GM19043 (cell line): ENCODE measurements at regions not wholly inside any gene's neighbourhood (a gene's known extent, or its start where the extent isn't known, plus 50 kb on each side); places are given as distances from the start of the nearest gene placed in this dataset.

ENCODE experiments used
- ATAC-seq: cut with Tn5 transposase; IDR thresholded peaks from one replicate; pipeline ENCODE4 v1.9.1; 2021; ENCODE audit warnings: low read depth; ENCODE audit not compliant: unreplicated experiment

- ATAC-seq = no peak
Measured at GRCh38 chr14:65866886-65867285, 454.4 kb downstream of the FUT8 start.

GRCh38 chr14:65867333-65867732 lies 454.8 kb downstream of the FUT8 start:
- no peak for ATAC-seq

DNA sequence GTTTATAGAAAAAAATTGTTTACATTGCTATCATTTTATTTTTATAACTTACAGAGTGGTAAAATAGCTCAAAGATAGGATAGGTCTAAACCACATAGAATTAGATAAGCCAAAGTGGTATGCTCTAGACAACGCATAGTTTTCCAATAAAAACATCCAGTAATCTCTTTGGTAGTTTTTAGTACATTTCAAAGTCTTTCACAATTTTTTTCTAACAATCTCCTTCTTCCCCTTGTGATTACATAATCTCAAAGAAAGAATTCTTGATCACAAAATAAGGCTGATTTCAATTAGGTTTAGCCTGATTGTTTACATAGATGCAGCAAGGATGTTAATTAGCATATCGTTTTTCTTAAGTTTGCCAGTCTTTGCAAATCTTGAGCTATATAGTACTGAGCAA lies 460.0 kb downstream of the FUT8 start:
- no peak for ATAC-seq

- no peak for ATAC-seq
Measured at GRCh38 chr14:65877166-65877565, 464.6 kb downstream of the FUT8 start.

DNA sequence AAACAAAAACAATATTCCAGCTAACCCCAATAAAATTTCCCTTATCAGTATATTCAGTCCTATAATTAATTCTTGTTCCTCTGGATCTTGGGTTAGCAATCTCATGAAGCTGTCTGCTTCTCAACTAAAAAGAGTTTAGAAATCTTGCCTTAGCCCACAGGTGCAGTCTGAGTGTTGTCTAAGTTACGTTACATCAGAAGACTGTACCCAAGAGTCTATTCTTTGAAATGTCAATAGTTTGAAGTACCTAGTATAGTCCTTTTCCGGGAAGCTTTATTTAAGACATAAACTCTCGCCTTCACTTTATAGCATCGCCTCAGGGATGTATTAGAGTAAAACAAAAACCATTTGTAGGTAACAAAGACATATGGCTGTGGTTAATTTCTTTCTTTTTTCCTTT lies 465.1 kb downstream of the FUT8 start:
- no peak for ATAC-seq

DNA sequence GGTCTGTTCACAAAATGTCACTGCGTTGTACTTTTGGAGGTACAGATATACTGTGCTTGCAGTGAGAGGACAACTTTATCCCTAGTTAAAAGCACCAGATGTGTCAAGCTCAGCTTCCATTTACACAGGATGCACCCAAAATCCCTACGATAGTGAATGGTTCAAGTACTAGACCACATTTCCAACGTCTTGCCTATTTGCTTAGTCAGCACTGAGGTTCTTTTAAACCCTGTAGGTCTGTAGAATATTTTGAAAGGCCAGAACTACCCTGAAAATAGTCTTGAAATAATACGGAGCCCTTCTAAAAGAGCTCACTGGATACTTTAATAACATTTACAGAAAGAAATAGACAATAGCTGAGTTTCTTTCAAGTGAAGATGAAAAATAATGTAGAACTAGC lies 466.1 kb downstream of the FUT8 start:
- ATAC-seq = no peak

- peak; percentile 71 for ATAC-seq
Measured at GRCh38 chr14:65879248-65880009, 466.9 kb downstream of the FUT8 start.

DNA sequence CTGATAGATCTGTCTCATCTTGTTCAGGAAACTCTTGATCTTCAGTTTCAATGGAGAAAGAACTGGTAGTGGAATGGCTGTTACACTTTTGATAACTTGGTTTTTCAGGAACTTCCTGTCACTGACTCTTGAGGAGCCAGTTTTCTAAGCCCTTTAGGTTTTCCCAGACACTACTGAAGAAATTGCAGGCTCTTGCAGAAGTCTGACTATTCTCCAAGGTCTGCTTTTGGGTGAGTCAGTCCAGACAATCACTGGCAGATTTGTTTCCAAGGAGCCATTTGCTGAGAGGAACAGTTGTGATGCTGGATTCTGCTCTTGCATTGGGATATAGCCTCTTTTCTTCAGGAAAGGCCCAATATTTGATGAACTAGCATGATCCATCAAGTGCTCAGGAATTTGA lies 468.0 kb downstream of the FUT8 start:
- no peak for ATAC-seq

GRCh38 chr14:65881642-65882041 lies 469.1 kb downstream of the FUT8 start:
- ATAC-seq = no peak

DNA sequence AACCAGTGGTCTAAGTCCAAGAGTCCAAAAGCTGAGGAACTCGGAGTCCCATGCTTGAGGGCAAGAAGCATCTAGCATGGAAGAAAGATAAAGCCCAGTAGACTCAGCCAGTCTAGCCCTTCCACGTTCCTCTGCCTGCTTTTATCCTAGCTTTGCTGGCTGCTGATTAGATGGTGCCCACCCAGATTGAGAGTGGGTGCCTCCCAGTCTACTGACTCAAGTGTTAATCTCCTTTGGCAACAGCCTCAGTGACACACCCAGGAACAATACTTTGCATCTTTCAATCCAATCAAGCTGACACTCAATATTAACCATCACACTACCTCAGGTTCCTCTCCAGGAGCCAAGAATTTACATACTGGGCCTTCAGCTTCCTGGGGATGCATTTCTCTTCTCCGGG lies 476.1 kb downstream of the FUT8 start:
- ATAC-seq = no peak

GRCh38 chr14:65892315-65892714 lies 479.8 kb downstream of the FUT8 start:
- no peak for ATAC-seq

- ATAC-seq = no peak
Measured at GRCh38 chr14:65900164-65900563, 487.6 kb downstream of the FUT8 start.

- no peak for ATAC-seq
Measured at GRCh38 chr14:65901595-65901994, 489.1 kb downstream of the FUT8 start.

DNA sequence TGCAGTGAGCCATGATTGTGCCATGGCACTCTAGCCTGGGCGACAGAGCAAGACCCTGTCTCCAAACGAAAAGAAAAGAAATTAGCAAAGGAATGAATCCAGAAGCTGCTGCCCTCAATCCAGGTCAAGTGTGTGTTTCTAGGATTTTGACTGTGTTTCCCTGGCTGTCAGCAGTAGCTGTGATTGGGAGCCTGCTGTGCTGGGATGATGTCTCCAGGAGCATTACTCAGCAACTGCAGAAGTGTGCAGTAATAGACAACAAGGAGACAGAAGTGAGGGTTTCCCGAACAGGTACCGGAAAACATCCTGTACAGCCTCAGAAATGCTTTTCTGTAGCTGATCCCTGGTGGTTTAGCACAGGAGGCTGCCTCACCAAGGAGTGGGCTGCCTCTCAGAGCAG lies 492.5 kb downstream of the FUT8 start:
- no peak for ATAC-seq

- ATAC-seq = no peak
Measured at GRCh38 chr14:65906344-65906743, 493.8 kb downstream of the FUT8 start.

DNA sequence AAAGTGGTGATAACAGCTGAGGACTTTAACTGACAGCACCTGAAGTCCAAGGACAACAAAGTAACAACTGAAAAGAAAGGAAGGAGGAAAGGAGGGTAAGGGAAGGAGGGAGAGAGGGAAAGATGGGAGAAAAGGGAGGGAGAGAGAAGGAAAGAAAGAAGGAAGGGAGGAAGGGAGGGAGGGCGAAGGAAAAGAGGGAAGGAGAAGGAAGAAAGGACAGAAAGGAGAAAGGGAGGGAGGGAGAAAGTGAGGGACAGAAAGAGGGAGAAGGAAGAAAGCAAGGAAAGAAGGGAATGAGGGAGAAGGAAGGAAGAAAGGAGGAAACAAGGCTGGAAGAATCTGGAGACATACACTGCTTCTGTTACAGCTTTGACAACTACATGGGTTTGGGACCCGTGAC lies 494.4 kb downstream of the FUT8 start:
- ATAC-seq = no peak

- no peak for ATAC-seq
Measured at GRCh38 chr14:65910108-65910786, 497.7 kb downstream of the FUT8 start.

DNA sequence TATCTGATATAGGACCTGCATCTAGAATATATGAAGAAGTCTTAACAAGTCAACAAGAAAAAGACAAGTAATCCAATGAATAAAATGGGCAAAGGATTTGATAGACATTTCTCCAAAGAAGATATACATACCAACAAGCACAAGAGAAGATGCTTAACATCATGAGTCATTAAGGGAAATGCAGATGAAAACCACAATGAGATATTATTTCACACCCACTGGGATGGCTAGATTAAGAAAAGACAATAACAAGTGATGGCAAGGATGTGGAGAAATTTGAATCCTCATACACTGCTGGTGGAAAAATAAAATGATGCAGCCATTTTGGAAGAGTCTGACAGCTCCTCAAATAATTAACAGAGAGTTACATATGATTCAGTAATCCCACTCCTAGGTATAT lies 502.6 kb downstream of the FUT8 start:
- no peak for ATAC-seq

- no peak for ATAC-seq
Measured at GRCh38 chr14:65916055-65916454, 503.5 kb downstream of the FUT8 start.

DNA sequence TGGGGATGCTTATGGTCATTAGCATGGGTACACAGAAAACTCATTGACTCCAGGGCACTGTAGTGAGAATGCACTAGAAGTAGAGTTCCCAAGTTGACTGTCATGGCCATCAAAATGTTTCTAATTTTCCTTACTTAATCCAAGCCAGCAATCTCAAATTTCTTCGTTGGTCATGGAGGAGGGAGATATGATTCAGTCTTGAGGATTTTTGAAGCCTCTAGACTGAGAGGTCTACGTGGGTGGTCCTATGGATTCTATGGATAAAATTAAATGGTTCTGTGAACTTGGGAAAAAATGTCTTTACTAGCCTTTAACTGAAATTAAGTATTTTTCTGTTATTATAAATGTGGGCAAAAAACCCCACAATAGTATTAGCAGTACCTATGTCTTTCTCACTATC lies 508.5 kb downstream of the FUT8 start:
- ATAC-seq = no peak

DNA sequence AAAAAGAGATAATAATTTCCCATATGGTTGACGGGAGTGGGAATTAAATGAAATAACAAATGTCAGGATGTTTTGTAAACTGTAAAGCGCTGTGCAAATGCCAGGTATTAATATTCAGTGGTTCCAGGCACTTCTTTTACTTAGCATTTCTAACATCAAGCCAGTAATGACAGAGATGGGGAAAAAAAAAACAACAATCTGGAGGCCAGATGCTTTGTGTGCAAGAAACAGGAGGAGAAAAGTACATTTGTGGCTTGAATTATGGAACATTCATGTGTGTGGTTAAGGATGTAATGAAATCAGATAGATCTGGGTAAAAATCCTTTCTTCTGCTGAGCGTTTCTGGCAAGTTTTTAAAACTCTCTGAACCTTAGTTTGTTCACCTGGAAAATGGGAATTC lies 509.6 kb downstream of the FUT8 start:
- no peak for ATAC-seq

DNA sequence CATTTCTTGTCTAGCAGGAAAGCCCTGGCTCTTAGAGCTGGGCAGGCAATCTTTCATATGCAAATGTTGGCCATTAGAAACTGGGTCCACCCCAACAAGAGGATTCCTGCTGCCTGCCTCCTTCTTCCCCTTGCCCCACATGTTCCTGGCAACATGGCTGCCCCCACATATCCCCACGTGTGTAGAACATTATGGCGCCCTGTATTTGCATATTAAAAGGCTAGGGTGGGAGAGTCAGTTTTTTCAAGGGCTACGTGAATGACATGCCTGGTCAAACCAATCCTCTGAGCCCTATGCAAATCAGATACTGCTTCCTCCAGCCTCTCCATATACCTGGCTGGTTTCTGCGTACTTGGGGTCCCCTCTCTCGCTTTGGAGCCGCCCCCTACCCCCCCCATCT lies 514.0 kb downstream of the FUT8 start:
- ATAC-seq = no peak
